OCI-LY1 (cell line): ENCODE measurements at regions not wholly inside any gene's neighbourhood (a gene's known extent, or its start where the extent isn't known, plus 50 kb on each side); places are given as distances from the start of the nearest gene placed in this dataset.

Experiments
- H2AFZ ChIP-seq: fragments of 200-600 bp; sonication (generic), shearing (Covaris generic); 2 replicates; pipeline ENCODE4 v1.6.0; 2014; ENCODE audit warnings: antibody characterized with exemption, mild to moderate bottlenecking, low read length
- H3F3A ChIP-seq: fragments of 200-600 bp; sonication (generic), shearing (Covaris generic); 2 replicates; pipeline ENCODE4 v1.6.0; 2014; ENCODE audit warnings: mild to moderate bottlenecking, antibody characterized with exemption, low read length, moderate library complexity; ENCODE audit not compliant: insufficient read depth
- H3K27ac ChIP-seq: fragments of 200-600 bp; sonication (generic); 2 replicates; pipeline ENCODE4 v1.5.1; 2014; ENCODE audit warnings: low read length, mixed run types, mild to moderate bottlenecking, low read depth; ENCODE audit not compliant: poor library complexity, severe bottlenecking
- H3K27me3 ChIP-seq: fragments of 200-600 bp; sonication (generic); 2 replicates; pipeline ENCODE4 v1.6.0; 2014; ENCODE audit warnings: antibody characterized with exemption, mild to moderate bottlenecking, low read length, moderate library complexity; ENCODE audit not compliant: insufficient read depth
- H3K36me3 ChIP-seq: fragments of 200-600 bp; sonication (generic); 2 replicates; pipeline ENCODE4 v1.6.1; 2014; ENCODE audit warnings: mild to moderate bottlenecking, antibody characterized with exemption, low read length, moderate library complexity, mixed read lengths; ENCODE audit not compliant: insufficient read depth
- H3K4me1 ChIP-seq: fragments of 200-600 bp; sonication (generic); 2 replicates; pipeline ENCODE4 v1.5.1; 2014; ENCODE audit warnings: mild to moderate bottlenecking, low read length, moderate library complexity; ENCODE audit not compliant: insufficient read depth, severe bottlenecking
- H3K4me2 ChIP-seq: fragments of 200-600 bp; sonication (generic), shearing (Covaris generic); 2 replicates; pipeline ENCODE4 v1.6.1; 2014; ENCODE audit warnings: low read length
- H3K4me3 ChIP-seq: fragments of 200-600 bp; sonication (generic); 2 replicates; pipeline ENCODE4 v1.5.1; 2014; ENCODE audit warnings: low read length, low read depth, mild to moderate bottlenecking, mixed read lengths; ENCODE audit not compliant: poor library complexity, severe bottlenecking
- H3K79me2 ChIP-seq: fragments of 200-600 bp; shearing (Covaris generic); 2 replicates; pipeline ENCODE4 v1.6.1; 2016; ENCODE audit warnings: mixed run types, low read length, mixed read lengths; ENCODE audit not compliant: insufficient read depth
- H3K9ac ChIP-seq: fragments of 200-600 bp; sonication (generic), shearing (Covaris generic); 2 replicates; pipeline ENCODE4 v1.6.1; 2014; ENCODE audit warnings: mild to moderate bottlenecking, low read length, mixed read lengths
- H3K9me2 ChIP-seq: fragments of 200-600 bp; sonication (generic), shearing (Covaris generic); 2 replicates; pipeline ENCODE4 v1.6.1; 2014; ENCODE audit warnings: low read depth, mild to moderate bottlenecking, low read length, mixed read lengths
- H3K9me3 ChIP-seq: fragments of 200-600 bp; shearing (Covaris generic); 2 replicates; pipeline ENCODE4 v1.6.1; 2014; ENCODE audit warnings: low read length, mixed read lengths
- H4K20me1 ChIP-seq: fragments of 200-600 bp; sonication (generic), shearing (Covaris generic); 2 replicates; pipeline ENCODE4 v1.6.0; 2016; ENCODE audit warnings: mild to moderate bottlenecking, low read length; ENCODE audit not compliant: insufficient read depth
- EZH2 ChIP-seq: fragments of 200-600 bp; sonication (generic), shearing (Covaris generic); IDR thresholded peaks from 2 replicates; pipeline ENCODE4 v1.8.0; 2017; ENCODE audit warnings: borderline replicate concordance, mixed run types, mild to moderate bottlenecking, antibody characterized with exemption, low read length, moderate library complexity, mixed read lengths
- TF ChIP-seq, protein P1 (sequence below): fragments of 200-600 bp; sonication (generic), shearing (Covaris generic); IDR thresholded peaks from 2 replicates; pipeline ENCODE4 v1.5.1; 2017; ENCODE audit warnings: mild to moderate bottlenecking, antibody characterized with exemption, low read length, moderate library complexity, mixed read lengths

DNA sequence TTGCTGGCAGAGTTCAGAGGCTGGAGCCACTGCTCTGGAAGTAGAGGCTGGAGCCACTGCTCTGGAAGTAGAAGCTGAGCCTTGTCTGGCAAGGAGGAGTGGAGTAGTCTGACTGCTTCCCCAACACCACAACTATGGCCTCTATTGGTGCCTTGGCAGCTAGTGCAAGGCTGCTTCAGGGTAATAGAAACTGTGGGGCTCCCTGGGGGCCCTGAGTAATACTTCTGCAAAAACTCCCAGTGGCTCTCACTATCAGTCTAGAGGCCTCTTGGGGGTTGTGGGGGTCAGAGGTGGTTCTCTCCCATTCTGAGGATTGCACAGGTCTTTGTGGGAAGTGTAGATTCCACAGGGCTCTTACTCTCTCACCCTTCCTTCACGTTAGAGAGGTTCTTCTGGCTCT, 629.0 kb upstream of the PTPRD start:
- Histone ChIP-seq H3F3A (no peaks in the 10 kb centered on the region), H4K20me1 (no peaks in the 10 kb centered on the region), H3K4me2 (no peak overlapping the region), H3K9me3 (peaks cover under 1% of the 10 kb centered on the region; the same call in 1 of the 2 replicates), H3K9me2 (no peaks in the 10 kb centered on the region), H3K27ac (no peak overlapping the region), H3K79me2 (no peaks in the 10 kb centered on the region), H2AFZ (no peak overlapping the region), H3K36me3 (no peaks in the 10 kb centered on the region), H3K4me3 (no peak overlapping the region), H3K27me3 (no peaks in the 10 kb centered on the region), H3K4me1 (no peaks in the 10 kb centered on the region), H3K9ac (no peak overlapping the region)
- TF ChIP-seq, protein P1, sequence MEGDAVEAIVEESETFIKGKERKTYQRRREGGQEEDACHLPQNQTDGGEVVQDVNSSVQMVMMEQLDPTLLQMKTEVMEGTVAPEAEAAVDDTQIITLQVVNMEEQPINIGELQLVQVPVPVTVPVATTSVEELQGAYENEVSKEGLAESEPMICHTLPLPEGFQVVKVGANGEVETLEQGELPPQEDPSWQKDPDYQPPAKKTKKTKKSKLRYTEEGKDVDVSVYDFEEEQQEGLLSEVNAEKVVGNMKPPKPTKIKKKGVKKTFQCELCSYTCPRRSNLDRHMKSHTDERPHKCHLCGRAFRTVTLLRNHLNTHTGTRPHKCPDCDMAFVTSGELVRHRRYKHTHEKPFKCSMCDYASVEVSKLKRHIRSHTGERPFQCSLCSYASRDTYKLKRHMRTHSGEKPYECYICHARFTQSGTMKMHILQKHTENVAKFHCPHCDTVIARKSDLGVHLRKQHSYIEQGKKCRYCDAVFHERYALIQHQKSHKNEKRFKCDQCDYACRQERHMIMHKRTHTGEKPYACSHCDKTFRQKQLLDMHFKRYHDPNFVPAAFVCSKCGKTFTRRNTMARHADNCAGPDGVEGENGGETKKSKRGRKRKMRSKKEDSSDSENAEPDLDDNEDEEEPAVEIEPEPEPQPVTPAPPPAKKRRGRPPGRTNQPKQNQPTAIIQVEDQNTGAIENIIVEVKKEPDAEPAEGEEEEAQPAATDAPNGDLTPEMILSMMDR, result no peak
- no peak for TF ChIP-seq EZH2

DNA sequence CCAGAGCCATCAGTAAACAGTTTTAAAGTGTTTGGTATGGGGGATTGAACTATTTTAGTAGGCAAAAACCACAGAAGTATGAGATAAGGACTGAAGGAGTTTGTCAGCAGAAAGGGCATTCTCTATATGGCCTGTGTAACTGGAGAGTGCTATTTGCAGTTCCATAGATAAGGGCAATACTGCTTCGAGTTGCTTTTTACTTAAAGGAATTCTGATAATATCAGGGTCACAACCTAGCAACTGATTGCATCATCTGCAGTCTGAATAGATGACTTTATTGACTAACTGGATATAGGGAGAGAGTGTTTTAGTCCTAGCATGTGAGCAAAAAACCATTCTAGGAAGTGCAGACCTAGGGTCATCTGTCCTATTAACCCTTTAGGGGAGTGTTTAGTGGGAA, 645.2 kb upstream of the PTPRD start:
- no peak overlapping the region for H3K4me2 ChIP-seq
- no peaks in the 10 kb centered on the region for H3K9me3 ChIP-seq
- H3K36me3 ChIP-seq, result no peaks in the 10 kb centered on the region

DNA sequence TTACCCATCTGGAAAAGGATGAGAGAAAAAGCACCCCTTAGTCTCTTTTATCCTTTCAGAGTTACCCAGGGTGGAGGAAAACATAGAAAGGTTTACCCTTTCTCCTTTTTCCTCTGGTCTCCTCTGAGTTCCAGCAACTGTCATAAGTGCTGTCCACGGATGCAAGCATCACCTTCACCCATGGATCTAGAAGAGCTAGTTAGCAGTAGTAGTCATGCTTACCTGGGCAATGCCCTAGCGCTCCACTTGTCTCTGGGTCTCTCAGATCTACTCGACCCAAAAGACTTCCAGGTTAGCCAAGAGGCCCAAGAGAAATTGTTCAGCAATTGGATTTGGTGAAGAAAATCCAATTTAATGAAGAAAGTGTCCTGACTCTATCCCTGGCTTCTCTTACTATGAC, 656.2 kb upstream of the PTPRD start:
- Histone ChIP-seq H3K4me3 (no peak overlapping the region), H3K79me2 (no peaks in the 10 kb centered on the region), H3K4me2 (no peak overlapping the region), H3K9me2 (no peaks in the 10 kb centered on the region), H3F3A (no peaks in the 10 kb centered on the region), H2AFZ (no peak overlapping the region), H3K9ac (no peak overlapping the region), H3K4me1 (no peaks in the 10 kb centered on the region), H3K9me3 (0 out of 2 replicates have a peak, but pooled peaks cover 4% of the 10 kb centered on the region), H4K20me1 (no peaks in the 10 kb centered on the region), H3K27me3 (no peaks in the 10 kb centered on the region), H3K27ac (no peak overlapping the region), H3K36me3 (no peaks in the 10 kb centered on the region)
- TF ChIP-seq, protein P1, result no peak
- no peak for TF ChIP-seq EZH2

More for the DNA sequence above, 645.2 kb upstream of the PTPRD start:
- Histone ChIP-seq H3K9me2 (no peaks in the 10 kb centered on the region), H2AFZ (no peak overlapping the region), H3K4me3 (no peak overlapping the region), H3F3A (no peaks in the 10 kb centered on the region), H3K79me2 (no peaks in the 10 kb centered on the region), H3K4me1 (no peaks in the 10 kb centered on the region), H3K9ac (no peak overlapping the region), H3K27ac (no peak overlapping the region), H3K27me3 (no peaks in the 10 kb centered on the region), H4K20me1 (no peaks in the 10 kb centered on the region)
- TF ChIP-seq, protein P1, result no peak
- TF ChIP-seq EZH2, result no peak
